GM21390 (cell line): ENCODE measurements at regions not wholly inside any gene's neighbourhood (a gene's known extent, or its start where the extent isn't known, plus 50 kb on each side); places are given as distances from the start of the nearest gene placed in this dataset.

ENCODE experiments used
- ATAC-seq: cut with Tn5 transposase; IDR thresholded peaks from one replicate; pipeline ENCODE4 v1.9.1; 2021; ENCODE audit not compliant: unreplicated experiment

DNA sequence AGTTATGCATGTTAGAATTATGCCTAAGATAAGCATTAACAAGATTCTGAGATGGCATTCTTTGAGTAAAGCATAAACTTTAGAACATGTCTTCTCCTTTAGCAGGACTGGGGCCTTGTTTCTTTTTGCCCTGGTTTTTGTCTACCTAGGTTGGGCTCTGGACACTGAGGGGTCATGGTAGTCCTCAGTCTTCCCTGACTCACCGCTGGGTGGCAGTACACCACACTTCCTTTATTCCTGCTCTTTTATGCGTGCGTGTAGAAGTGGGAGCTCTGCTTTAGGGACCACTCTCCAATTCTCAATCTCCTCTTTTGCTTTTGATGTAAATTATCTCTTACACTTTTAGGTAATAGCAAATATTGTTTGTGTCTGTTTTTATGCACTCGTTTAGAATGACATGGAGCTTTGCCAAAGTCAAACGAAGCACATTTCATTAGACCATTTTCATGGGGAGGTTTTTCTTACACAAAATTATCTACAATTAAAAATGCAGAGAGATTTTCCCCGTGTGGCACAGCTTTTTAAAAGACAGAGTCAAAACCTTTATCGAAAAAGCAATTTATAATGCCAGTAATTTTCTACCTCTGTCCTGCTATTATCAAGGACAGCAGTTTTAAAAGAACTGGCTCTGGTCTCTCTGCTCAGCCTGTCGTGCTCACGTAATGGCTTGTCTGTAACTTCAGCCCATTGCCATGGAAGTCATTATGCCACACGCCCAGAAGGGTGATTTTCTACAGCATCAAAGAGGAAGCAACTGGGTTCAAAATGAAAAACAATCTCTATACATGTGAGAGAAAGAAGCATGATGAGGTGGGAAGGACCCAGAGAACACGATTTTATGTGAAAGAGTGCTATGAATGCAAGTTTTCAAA lies 413.9 kb downstream of the COG6 start:
- peak; percentile 73 for ATAC-seq

DNA sequence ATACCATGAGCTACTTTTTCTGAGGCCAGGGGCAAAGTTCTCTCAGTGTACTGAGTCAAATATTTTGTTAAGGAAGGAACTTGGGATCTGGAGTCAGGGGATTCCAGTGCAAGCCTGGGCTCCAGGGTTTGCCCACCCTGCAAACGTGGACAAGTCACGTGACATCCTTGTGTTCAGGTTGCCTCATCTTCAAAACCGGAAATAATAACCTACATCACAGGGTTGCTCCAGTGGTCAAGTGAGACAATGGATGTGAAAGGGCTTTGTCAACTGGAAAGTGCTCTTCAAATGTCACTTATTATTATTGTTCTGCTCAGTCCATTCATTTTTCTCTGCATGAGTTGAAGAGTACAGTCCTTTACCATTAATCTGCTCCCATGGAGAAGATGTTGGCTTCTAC lies 414.9 kb downstream of the COG6 start:
- ATAC-seq, result no peak

DNA sequence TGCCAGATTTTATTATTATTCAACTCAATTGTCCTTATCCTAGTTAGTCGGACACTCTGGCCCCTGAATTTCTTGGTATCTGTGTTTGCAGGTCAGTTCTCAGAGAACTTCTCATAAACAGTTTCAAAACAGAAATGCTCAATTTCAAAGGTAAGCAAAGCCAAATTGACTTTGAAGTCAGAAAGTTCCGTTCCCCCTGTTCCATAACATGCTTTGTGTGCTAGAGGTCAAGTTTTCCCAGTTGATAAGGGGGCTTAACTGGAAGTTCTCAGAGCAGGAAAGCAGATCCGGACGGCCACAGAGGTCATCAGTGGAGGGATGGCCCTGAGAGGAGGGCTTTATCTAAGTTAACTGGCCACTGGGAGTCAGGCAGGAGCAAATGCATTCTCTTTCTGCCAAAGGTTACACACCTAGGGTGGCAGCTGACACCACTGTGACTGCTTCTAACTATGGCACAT lies 417.2 kb downstream of the COG6 start:
- no peak for ATAC-seq

DNA sequence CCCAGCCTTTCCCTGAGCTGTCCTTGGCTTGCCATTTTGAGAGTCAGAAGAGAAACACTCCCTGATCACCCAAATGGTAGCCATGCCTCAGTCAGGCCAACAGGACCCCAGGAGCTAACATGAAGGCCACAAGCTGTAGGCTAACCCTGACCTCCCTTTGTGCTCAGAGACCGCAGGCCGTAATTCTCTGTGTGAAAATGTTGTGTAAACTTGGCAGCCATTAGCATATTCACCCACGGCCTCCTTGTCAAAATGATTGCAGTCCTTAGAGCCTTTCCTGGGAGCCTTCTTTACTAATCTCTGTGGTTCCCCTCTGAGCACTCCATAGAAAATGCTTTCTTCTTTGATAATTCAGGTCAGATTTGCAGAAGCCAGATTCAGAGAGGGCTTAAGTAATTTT lies 418.9 kb downstream of the COG6 start:
- no peak for ATAC-seq

DNA sequence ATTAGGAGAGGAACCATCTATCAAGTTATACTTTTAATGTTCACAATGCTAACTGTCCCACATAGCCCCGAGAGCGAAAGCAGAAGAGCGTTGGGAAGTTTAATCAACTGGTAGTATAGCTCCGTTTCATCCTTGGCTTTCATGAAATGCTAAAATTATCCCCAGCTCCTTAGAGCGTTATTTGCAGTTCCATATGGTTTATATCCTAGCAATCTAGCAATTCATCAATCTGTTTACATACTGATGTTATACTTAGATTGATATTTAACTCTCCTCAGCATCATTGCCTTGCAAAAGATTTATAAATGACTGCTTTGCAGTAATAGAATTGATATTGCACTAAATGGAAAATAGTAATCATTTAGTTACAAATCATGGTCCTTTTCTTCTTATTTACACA lies 419.8 kb downstream of the COG6 start:
- no peak for ATAC-seq

DNA sequence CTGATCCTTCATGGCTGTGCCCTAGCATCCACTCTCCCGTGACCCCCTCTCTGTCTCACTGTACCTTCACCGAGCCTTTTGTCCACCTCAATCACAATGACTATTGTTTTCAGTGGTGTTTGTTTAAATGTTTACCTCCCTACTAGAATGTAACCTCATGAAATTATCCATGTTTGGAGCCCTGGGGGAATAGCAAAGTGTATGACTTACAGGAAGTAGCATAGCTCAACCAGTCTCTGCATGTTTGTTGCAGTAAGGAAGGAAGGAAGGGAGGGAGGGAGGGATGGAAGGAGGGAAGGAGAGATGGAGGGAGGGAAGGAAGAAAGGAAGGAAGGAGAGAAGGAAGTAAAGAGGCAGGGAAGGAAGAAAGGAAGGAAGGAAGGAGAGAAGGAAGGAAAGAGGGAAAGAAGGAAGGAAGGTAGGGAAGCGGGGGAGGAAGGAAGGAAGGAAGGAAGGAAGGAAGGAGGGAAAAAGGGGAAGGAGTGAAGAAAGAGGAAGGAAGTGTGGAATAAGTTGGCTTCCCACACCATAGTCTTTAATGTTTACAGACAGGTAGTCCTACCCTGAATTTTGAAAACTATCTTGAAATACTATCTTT lies 421.4 kb downstream of the COG6 start:
- no peak for ATAC-seq

DNA sequence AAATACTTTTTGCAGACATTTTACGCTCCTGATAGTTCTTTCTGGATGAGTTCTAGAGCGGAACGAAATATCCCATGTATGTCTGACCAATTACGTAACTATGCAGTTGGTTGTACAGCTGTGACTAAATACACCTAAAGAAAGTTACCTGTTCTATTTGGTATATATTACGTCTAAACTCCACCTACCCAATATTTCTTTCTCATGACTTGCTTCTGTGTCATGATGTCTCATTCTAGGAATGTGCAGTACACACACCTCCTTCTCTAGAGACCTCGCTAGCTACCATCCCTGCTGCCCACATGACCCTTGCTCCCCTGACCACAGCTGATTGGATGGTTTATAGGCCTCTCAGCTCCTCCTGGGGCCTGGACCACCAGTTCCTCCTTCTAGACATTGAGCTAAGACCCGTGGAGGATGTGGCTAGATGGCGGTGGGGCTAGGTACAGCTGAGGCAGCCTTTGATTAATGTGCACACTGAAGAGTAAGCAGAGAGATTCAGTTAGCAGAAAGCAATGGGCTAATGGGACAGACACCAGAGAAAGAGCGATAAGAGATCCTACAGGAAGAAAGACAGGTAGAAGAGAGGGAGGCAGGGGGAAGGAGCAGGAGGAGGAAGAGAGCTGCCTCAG lies 422.1 kb downstream of the COG6 start:
- no peak for ATAC-seq

DNA sequence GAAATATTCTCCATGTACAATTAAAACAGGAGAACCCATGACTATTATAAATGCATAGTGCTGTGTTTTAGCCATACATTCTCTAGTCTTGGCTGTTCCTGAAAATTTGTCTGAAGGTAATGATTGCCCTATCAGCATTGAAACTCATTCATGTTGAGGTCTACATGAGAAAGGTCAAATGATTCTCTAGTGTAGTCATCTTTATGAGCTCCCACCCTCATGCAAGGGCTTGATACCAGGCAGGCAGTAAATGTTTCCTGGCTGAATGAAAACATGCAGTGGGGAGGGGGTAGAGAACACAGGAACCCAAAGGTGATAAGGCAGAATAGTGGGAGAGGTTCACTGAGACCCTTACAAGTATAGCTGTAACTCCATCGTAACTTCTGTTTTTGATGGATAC lies 424.3 kb downstream of the COG6 start:
- ATAC-seq, result no peak

DNA sequence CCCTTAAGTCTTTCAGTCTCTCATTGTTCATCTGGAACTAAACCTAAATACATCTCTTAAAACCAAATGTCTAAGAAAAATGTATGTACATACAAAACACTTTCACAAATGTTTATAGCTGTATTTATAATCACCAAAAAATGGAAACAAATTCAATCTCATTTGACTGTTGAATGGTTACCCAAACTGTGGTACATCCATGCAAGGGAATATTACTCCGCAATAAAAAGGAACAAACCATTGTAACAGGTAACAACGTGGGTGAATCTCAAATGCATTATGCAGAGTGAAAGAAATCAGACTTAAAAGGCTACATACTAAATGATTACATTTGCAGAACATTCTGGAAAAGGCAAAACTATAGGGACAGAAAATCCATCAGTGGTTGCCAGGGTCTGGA lies 425.2 kb downstream of the COG6 start:
- ATAC-seq, result no peak

DNA sequence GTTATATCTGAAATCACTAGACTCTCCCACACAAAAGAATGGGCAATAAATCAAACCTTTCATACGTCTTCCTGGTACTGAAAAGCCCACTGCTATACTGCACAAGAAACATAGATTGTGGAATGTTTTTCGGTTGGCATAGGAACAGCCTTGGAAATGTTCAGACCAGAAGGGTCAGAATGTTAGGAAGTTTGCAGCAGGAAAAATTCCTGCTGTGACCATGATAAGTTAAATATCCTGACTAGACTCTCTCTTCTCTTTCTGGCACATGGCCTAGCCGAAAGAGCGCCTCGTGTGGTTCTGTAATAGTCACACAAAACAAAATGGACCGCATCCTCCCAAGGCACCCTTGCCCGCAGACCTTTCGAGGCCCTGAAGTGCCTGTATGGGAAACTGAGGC lies 427.2 kb downstream of the COG6 start:
- ATAC-seq, result no peak

DNA sequence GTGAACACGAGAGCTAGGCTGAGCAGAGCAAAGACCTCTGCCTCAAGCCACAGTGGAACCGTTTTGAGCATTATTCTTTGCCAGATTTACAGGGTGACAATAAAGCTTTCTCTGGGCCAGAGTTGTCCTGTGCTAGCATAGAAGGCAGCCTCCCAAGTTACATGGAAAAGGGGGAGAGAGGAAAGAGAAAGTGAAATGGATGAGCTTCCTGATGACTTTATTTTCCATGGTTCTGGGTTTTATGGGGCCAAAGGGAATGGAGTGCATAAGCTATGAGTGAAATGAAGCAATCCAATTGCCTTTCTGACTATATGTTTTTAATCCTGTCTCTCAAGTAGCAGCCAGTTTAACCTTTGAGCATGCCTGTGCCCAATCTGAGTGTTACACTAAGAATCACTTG lies 428.4 kb downstream of the COG6 start:
- ATAC-seq, result no peak

DNA sequence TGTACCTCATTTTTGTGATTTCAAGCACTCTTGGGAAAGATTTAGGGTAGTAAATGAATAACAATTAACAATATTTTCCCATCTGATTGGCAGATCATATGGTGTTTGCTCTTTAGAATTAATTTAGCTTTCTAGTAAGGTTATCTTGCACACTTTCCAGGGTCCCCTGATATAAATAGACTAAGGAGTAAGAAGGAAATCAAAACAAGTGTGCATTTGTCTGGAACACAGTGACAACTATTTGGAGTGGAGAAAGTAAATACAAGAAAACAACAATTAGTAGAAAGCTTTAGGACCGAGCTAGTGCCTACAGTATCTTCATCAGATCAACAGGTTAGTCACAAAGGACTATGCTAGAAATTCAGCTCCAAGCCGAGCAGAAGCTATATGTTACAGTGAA lies 429.5 kb downstream of the COG6 start:
- ATAC-seq, result no peak

DNA sequence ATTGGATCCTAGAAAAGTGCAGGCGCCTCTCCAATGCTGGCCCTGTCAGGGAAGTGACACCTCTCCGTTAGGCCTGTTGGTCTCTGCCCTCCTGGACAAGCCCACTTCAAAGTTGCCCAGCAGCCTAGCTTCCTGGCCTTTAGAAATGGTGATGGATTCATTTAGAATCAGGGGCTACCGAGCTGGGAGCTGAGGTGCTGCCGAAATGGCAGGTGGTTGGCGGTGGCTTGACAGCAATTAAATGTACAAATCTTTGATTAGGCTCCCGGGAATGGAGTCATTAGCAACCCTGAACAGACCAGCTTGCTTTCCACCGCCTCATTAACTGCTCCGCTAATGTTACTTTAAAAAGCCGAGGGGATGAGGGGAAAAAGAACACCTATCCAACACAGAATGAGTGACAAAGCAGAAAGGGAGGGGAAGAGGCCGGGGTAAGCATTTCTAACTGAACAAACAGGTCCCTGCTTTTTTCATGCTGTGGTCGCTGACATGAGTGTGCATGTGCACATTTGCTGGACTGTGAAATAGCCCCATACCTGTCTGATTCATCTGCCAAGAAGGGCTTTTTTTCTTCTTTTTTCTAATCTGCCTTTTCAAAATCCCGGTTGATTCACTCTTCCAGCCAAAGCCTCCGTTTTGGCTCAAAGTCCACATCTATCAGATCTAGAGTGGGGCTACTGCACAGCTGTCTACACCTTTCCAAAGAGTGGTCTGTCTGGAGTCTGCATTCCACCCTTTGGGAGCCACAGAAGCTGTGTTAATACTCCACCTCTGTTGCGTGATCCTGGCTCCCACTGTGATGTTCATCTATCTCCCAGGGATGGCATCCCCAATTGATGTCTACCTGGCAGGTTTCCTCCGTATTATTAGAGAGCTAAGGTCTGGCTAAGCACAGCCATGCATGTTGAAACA lies 431.9 kb downstream of the COG6 start:
- no peak for ATAC-seq

DNA sequence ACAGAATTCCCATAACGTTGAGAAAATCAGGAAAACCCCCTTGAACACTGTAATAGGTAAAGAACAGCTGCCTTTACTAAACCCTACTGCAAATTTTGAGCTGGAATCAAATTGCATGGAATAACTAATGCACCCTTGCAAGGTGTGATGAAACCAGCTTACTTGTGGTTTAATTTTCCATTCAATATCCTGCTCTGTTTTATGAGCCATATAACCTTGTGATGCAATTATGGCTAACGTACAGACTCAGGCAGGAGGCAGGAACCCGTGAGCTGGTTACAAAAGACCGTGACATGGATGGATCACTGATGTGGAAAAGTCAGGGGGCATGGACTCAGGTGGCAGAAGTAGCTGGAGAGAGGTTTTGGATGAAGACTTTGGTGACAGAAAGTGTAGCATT lies 438.6 kb downstream of the COG6 start:
- ATAC-seq, result no peak

DNA sequence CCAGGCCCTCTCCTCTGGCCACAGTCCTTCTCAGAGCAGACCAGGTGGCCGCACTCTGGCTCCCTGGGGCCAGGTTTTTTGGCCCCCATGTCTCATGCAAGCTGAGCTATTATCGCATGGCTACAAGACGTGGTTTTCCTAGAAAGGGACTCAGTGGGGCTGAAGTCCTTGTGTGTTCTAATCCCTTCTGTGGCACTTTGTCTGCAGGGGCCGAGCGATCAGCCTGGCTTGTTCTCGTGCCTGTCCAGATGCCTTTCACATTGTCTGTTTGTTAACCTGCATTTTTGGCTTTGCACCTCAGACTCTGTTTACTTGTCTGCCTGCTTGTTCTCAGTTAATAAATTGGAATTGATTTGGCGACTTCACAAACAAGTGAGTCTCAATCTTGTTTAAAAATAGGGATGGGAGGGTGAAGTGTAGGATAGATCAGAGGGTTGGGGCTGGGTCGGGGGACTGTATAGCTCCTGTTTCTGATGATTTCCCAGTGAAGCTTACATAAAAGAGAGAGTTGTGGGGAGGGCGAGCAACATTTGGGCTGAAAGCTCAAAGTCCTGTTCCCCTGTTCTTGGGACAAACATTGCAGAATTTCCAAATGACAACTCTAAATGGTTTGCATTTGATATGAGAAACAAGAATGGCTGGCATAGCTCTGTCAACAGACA lies 440.4 kb downstream of the COG6 start:
- no peak for ATAC-seq

DNA sequence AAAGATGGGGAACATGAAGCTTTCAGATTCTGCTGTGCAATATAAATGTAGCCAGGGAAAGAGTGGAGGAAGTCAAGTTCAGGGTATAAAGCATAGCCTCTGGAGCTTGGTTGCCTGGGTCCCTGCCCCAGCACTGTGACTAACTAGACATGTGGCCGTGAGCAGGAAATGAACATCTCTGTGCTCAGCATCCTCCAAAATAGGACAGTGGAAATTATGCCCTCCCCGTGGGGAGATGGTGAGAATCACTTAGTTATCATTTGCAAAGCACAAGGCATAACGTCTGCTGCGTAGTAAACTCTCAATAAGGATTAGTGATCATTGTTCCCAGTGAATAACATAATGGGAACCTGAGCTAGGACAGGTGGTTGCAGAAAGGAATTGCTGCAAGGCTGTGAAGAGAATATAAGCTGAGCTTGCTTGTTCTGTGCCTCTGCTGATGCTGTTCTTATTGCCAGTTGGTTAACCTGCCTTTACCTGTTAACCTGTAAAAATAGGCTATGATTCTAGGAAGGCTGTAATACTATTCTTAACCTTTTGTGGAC lies 441.0 kb downstream of the COG6 start:
- ATAC-seq, result no peak

DNA sequence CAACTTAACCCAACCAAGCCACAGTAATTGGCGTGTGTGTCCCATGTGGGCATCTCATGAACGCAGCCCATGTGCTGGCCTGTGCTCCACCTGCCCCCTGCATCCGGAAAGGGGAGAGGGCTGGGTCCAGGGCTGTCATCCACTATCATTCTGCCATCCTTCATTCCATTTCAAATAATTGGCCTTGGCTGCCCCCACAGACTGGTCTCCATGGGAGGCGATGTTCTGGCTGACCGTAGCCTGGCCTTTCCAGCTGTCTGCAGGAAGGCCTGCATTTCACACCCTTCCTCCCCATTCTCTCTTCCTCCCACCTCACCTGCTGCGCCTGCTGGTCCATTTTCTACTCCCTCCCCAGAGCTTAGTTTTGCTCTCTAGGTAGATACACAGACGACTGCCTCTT lies 442.8 kb downstream of the COG6 start:
- ATAC-seq, result no peak

DNA sequence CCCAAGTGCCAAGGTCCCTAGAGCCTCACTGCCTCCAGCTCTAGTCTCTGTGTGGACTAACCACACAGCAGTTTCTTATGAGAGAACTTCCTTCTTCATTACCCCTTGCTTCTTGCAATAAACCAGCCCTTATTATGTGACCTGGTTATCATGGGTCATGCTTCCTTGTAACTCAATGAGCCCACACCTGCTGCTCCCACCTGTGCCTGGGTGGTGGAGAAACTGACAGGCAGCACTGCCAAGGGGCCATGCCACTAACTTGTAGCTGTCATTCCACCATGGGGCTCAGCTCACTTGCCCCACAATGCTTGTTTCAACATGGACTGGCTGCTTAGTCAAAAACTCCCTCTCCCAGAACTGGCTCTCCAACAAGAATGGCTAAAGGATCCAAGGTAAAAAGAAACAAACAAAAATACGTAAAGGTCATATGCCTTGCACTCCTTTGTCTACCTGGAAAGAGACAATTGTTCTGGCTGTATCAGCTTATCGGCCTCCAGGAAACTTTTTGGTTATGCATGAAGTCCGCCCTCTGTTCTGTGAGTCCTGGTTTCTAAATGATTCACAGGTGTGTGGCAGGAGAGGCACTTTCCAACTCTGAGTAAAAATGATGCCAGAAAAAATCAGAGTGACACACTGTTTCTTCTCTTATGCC lies 446.4 kb downstream of the COG6 start:
- ATAC-seq, result peak; percentile 90

DNA sequence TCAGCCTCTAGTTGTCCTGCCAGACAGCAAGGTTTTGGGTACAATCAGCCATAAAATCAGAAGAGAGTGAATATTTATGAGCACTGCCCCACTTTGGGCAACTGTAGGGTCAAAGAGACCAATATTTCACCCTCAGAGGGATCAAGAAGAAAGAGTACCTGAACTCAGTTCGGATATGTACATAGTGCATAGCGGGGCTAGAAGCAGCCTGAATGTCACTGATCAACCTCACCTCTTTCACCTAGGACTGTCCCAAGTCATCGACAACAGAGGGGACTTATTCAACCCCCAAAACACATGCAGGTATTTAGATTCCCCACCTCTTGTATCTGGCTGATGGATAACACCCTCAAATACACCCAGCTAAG lies 446.9 kb downstream of the COG6 start:
- ATAC-seq, result peak; percentile 21

DNA sequence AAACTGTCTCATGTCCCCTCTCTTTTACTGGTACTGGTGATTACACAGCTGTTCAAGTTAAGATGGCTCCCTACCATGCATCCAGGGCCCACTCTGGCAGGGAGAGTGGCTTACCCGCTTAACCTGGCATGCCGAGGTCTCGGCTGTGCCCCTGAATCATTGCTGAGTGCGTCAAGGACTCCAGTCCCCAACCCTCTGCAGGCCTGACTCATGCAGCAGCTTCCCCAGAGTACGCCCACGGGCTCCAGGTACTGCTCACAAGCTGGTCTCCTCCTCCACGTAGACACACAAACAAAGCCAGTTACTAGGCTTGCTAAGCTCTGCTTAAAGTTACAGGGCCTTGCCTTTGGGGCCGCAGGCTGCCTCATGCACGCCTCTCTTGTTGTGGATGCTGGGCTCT lies 447.4 kb downstream of the COG6 start:
- ATAC-seq, result no peak
